ENCODE measurements at regions not wholly inside any gene's neighbourhood (a gene's known extent, or its start where the extent isn't known, plus 50 kb on each side); places are given as distances from the start of the nearest gene placed in this dataset.
"Not testable (repeated sequence)": the region's sequence is repeated elsewhere in the genome, so short reads cannot be mapped to it uniquely, and the experiment has no call there.

DNA sequence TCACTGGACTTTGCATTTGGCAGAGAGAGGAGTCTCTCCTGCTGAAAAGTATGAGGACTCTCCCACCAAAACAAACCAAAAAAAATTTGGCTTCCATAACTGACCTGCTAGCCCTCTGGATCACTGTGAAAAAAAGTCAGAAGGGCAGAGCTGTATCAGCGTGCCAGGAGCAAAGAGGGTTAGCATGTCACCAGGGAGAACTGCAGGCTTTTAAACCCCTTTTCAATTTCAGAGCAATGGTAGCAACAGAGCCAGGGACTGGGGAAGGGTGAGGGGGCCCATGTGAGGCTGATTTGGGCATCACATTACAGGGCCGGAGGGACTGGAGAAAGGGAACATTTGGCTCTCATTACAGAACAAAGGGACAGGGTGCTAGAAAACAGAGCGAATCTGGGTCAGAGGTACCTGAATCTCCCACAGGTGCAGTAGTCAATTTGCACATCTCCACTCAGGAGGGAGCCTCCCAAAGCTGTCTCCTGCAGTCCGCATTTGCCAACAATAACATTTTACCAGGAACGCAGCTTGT, 185.7 kb upstream of the EYA4 start:
- no peak for DNase-seq

DNA sequence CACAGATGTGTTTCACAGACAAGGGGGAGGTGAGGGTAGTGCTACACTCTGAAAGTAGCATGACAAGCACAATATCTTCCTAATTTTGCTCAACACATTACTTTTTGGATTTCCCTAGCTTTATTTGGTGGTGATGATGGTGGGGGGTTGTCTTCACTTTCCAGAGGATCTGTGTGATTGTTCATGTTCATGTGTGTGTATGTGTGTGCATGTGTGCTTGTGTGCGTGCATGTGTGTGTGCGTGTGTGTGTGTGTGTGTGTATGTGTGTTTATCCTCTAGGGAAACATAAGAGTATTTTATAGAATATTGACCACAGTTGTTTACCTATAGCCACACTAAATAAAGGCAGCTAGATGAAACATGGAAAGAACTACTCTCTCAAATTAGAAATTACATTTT, 183.8 kb upstream of the EYA4 start:
- no peak for DNase-seq

DNA sequence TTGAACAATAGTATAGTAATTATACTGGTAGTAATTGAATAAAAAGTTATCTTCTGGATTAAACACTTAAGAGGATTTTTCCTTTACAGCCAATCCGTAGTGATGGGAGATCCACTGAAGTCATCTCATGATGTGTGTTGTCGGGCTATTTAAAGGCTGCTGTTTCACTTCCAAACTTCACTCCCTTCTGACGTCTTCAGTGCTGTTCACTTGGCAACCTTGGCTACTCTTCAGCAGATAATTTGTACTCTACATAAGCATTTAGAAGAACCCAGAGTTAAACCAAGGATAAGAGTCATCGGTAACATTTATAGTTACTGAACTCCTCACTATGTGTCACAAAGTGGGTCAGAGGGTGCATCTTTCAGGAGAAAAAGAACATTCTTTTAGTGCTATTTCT, 179.1 kb upstream of the EYA4 start:
- DNase-seq, result no peak

DNA sequence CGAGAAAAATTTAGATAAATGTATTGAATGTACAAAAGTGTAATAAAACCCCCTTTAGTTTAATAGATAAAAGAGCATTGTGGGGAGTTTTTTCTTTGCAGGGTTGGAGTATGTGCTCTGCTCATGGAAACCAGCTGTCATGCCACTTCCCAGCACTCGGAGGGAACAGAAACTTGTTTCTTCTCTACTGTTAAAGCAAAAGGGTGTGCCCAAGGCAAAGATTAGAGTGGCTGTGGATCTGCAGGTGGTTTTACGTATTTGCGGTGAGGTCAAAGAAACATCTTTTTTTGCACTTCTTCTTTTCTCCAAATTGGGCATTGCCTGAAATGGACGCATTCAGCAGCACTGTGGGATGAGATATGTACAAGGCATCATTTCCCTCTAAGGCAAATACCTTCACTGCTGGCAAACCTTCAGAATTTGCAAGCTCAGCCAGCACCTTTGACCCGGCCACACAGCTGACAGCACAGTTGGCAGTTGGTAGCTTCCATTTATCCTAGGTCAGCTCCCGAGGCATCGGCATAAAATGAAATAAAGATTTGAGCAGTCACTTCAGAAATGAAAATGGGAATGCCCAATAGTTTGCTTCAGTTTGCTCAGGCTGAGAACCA, 178.4 kb upstream of the EYA4 start:
- DNase-seq, result peak in 3 of 14 donors; percentile 0 to 5 (median 2)

DNA sequence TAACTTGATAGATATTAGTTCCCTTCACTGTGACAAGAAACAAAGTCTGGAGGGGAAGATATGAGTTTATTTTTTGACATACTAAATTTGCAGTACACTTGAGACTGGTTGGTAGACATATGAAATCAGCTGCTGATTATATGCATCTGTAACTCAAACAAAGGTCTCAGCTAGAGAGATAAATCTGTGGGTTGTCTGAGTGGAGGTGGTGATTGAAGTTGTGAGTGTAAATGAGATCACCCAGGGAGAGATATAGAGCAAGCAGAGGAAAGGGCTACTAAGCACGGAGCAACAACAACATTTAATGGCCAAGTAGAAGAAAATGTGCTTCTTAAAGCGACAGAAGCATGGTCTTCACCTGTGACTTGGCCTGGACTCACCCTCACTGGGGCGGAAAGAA, 173.2 kb upstream of the EYA4 start:
- no peak for DNase-seq

DNA sequence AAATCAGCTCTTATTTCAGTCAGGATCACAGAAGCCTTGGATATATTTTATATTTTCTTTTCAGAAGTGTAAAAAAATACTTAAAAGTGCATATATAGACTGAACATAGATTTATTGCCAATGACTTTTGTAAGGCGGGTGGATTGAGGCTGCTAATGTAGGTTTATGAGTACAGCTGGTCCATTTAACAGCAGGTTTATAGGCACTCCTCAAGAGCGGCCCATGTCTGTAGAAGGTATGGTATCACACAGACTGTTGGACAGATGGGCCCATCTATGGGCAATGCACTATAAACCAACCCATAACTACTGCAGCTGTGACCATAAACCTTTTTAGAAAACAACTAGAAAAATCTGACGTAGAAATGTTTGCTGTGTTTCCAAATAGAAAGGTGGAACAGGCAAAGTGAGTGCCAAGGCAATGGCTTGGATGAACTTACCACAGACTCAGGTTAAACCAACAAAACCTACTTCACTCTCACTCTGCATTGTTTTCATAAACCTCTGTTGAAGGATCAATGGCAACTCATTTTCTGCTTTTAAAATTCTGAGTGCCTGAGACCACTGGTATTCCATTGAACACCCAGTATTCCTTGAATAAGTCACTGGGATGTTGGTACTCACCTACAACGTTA, 170.6 kb upstream of the EYA4 start:
- no peak for DNase-seq

- no peak for DNase-seq
These were observed 161.3 kb upstream of the EYA4 start for GRCh38 chr6:133079901-133080300.

DNA sequence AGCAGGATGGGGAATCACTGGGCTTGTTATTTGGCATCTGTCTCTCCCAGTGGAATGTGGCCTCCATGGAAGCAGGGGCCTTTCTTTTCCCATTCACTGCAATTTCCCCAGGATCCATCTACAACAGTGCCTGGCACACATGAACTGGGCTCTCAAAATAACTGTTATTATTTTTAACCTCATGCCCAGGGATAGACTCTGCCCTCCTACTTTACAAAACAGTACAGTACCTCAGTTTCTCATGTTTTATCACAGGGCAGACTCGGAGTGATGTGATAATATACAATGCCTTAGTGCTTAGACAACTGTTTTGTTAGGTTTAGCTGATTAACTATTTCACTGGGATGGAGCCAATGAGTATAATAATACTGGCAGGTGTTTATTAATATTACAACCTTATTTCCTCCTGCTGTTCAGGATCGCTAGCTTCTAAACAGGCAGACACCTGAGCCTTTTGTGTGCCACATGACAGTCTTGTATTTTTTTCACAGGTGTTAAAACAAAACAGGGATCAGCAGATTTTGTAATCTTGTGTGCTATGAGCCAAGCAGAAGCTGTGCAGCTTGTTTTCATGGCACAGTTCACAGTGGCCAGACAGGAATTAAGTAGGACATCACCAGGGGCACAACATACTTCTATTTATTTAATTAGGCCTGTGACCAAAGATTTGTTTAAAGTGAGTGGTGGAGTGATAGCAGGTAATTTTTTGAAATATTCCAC, 157.7 kb upstream of the EYA4 start:
- peak in 1 of 14 donors; percentile 1 for DNase-seq

DNA sequence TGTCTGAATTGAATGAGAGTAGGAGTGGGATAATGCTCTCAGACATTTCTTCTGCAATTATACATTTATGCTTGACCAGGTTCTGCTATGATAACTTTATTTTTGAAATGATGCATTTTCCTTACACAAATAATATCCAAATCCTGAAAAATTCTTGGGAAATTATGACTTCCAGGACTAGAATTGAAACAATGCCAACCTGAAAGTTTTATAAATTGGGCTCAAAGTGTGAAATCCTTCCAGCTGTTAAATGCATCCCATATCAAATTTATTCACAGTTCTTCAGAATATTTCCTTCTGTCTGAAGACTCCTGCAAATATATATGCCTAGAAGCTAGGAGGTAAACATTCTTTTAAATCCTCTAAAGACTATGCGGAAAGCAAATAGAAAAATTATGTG, 155.7 kb upstream of the EYA4 start:
- no peak for DNase-seq

DNA sequence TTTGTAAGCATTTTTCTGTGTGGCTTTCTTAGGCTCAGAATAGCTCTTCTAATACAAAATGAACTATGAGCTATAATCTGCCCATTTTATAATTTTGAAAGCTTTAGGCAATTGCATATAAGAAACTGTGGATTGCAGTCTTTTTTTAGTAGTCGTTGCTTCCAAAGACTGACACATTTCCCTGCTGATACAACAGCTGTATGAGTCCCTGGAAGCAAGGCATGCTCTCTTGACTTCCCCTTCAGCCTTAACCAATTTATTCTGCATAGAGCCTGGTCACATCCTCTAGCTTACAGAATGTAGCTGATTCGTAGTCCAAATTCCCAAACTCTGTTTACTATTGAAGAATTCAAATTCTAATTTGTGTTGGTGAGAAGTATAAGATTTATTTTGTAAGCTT, 155.3 kb upstream of the EYA4 start:
- DNase-seq, result no peak

- DNase-seq, result no peak
These were observed 152.0 kb upstream of the EYA4 start for GRCh38 chr6:133088931-133089695.

- no peak for DNase-seq
These were observed 149.0 kb upstream of the EYA4 start for GRCh38 chr6:133092199-133092598.

DNA sequence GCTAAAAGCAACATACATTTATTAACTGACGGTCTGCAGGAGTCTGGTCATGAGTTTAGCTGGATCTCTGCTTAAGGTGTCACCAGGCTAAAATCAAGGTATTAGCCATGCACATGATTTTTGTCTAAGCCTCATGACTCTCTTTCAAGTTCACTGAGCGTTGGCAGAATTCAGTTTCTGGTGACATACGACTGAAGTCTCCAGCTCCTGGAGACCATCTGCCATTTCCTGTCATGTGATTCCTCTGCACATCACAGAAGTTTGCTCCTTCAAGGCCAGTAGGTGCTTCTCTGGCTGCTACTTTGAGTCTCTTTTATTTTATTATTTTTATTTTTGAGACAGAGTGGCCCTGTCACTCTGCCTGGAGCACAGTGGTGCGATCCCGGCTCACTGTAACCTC, 148.4 kb upstream of the EYA4 start:
- DNase-seq, result no peak

DNA sequence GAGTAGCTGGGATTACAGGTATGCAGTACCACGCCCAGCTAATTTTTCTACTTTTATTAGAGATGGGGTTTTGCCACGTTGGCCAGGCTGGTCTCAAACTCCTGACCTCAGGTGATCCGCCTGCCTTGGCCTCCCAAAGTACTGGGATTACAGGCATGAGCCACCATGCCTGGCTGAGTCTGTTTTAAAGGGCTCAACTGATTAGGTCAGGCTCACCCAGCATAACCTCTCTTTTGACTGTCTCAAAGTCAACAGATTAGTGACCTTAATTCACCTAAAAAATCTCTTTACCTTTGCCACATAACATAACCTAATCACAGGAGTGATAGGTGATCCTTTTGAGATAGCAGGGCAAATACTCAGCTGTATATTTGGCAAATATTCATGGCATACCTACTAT, 147.9 kb upstream of the EYA4 start:
- DNase-seq, result not testable (repeated sequence)

GRCh38 chr6:133093956-133094355, 147.2 kb upstream of the EYA4 start:
- DNase-seq, result peak in 1 of 14 donors; percentile 2

DNA sequence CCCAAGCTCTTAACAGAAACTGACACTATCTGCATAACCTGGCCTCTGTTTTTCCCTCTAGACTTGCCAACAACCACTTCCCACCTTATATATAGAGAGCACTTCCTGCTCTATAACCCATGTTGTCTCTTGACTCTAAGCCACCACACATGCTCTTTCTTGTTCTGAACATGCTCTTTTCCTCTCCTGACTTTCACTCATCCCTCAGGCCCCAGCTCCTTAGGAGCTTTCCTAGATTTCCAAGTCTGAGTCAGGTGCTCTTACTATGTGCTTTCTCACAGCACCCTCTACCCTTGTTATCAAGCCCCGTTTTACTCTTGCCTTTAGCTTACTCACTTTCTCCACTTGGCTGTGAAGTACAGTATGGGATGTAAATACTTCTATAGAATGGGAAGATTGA, 143.9 kb upstream of the EYA4 start:
- no peak for DNase-seq

- no peak for DNase-seq
These were observed 141.6 kb upstream of the EYA4 start for GRCh38 chr6:133099573-133099972.

DNA sequence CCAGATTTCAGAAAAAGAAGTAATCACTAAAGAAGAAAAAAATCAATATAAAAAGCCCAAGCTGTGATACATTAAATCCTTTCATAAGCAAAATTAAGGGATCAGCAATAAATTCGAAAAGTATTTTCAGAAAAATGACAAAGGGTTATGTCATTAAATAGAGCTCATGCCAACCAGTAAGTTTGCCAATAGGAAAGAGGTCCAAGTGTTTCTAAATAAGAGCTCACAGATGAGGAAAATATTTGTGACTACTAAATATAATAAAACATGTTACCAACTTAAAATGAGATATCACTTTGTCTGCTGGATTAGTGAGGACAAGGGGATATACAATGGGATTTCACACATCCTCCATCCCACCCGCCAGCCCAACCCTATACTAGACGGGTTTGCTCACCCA, 140.3 kb upstream of the EYA4 start:
- DNase-seq, result no peak

DNA sequence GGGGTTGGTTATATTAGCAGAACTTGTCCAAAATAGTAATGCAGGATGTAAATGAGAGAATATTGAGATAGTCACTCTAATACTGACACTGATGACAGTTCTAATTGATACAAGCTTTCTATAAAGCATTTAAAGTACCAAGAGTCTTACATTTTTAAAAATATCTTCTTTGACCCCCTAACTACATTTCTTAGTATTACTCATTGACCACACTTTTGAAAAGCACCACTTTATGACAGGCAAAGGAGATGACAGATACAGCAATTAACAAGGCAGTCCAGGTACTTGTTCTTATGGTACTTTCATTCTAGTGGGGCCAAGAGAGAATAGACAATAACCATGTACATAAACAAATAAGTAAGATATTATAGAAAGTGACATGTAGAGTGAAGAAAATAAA, 139.4 kb upstream of the EYA4 start:
- DNase-seq, result no peak

GRCh38 chr6:133106934-133107333, 134.2 kb upstream of the EYA4 start:
- DNase-seq, result no peak

- DNase-seq, result no peak
These were observed 132.7 kb upstream of the EYA4 start for GRCh38 chr6:133108419-133108818.

GRCh38 chr6:133114973-133115372, 126.2 kb upstream of the EYA4 start:
- DNase-seq, result no peak

DNA sequence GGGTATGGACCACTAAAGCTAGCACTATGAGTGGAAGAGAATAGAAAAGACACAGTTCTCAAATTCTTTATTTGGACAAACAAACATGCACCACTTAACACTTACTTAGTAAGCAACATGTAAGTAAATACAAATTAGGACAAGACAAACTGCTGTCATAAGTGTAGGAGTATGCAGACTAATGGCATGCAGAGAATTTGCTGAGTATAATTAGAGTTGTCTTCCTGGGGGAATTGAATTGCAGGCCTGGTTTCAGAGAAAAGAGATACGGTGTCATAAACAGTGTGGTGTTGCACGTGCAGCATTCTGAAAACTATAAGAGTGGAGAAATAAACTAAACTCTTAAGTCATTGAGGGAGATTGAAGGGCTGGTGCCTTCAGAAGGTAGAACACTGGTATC, 125.2 kb upstream of the EYA4 start:
- no peak for DNase-seq
